IgD-negative memory B cell (primary cell): ENCODE measurements at regions not wholly inside any gene's neighbourhood (a gene's known extent, or its start where the extent isn't known, plus 50 kb on each side); places are given as distances from the start of the nearest gene placed in this dataset.
"Not testable (repeated sequence)": the region's sequence is repeated elsewhere in the genome, so short reads cannot be mapped to it uniquely, and the experiment has no call there.

Experiments used
- H3K27ac Mint-ChIP-seq, 3 donors: one replicate each; pipeline ENCODE4 v1.8.0; 2020 to 2022; ENCODE audit warnings: mild to moderate bottlenecking in 3 of 3, mixed read lengths in 3 of 3, moderate library complexity in 1 of 3
- H3K27me3 Mint-ChIP-seq: one replicate; pipeline ENCODE4 v1.8.0; 2021; ENCODE audit warnings: mixed read lengths
- H3K36me3 Mint-ChIP-seq: one replicate; pipeline ENCODE4 v1.8.0; 2020; ENCODE audit warnings: mild to moderate bottlenecking, mixed read lengths
- H3K4me1 Mint-ChIP-seq, 3 donors: one replicate each; pipeline ENCODE4 v1.8.0; 2020 to 2022; ENCODE audit warnings: mixed read lengths in 3 of 3, mild to moderate bottlenecking in 1 of 3
- H3K4me3 Mint-ChIP-seq, 4 donors: one replicate each; pipeline ENCODE4 v1.8.0; 2020 to 2022; ENCODE audit warnings: mild to moderate bottlenecking in 4 of 4, mixed read lengths in 4 of 4, moderate library complexity in 3 of 4
- H3K9me3 Mint-ChIP-seq, 3 donors: one replicate each; pipeline ENCODE4 v1.8.0; 2020 to 2021; ENCODE audit warnings: mixed read lengths in 3 of 3, mild to moderate bottlenecking in 1 of 3

DNA sequence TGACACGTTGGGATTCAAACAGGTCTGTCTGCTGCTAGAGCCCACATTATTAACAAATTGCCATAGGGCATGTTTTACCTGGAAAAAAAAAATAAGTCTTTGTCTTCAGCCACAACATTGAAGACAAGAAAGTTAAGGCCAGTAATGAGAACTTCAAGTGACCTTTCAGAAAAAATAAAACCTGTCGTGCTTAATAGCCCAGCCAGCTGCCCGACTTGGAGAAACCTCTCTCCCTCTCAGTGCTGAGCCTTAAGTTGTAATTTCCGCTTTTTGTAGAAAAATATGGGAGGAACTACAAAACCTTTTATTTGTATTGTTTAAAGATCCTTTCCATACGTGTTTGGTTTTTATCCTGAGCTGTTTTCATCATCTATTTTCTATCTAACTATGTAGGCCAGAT, 454.3 kb upstream of the SLITRK6 start:
- H3K4me3 Mint-ChIP-seq, H3K36me3 Mint-ChIP-seq, H3K27me3 Mint-ChIP-seq, H3K9me3 Mint-ChIP-seq, H3K4me1 Mint-ChIP-seq, H3K27ac Mint-ChIP-seq: not testable (repeated sequence)

GRCh38 chr13:86255820-86256219, 456.6 kb upstream of the SLITRK6 start:
- not testable (repeated sequence) for H3K9me3 Mint-ChIP-seq, H3K4me1 Mint-ChIP-seq, H3K36me3 Mint-ChIP-seq, H3K4me3 Mint-ChIP-seq, H3K27me3 Mint-ChIP-seq, H3K27ac Mint-ChIP-seq

DNA sequence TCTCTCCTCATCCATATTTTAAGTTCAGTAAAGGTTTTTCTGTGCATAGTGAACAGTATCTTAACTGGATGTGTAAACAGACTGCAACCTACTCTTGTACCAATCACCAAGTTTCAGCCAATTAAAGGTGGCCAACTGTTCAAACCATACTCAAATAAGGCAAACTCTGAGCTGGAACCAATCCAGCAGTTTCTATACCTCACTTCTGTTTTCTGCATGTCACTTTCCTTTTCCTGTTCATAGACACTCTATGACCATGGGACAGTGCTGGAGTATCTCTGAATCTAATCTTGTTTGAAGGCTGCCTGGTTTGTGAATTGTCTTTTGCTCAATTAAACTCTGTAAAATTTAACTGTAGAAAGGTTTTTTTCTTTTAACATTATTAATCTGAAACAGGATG, 470.3 kb upstream of the SLITRK6 start:
- no peaks in the 10 kb centered on the region for H3K4me1 Mint-ChIP-seq
- no peak overlapping the region for H3K27ac Mint-ChIP-seq
- no peaks in the 10 kb centered on the region for H3K36me3 Mint-ChIP-seq
- H3K4me3 Mint-ChIP-seq: no peak overlapping the region
- peaks cover 0 to 8% (median 4%) of the 10 kb centered on the region in 3 donors for H3K9me3 Mint-ChIP-seq
- no peaks in the 10 kb centered on the region for H3K27me3 Mint-ChIP-seq

DNA sequence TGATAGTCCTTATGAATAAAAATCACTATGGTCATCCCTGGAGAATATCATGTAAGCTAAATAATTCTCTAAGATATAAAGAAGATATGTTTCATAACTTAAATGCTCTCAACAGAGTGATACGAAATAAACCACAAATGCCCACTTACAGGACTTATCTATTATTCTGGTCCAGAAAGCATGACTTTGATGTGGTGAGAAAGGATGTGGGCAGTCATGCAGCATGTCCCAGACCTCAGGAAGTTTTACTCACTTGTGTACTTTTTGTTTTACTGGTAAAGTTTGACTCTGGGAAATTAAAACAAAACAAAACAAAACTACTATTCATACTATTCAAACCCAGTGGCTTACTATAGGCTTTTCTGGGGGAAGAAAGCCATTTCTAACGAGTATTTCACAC, 483.2 kb upstream of the SLITRK6 start:
- no peaks in the 10 kb centered on the region for H3K27me3 Mint-ChIP-seq
- no peak overlapping the region for H3K4me3 Mint-ChIP-seq
- H3K9me3 Mint-ChIP-seq: peaks cover 0 to 5% (median 3%) of the 10 kb centered on the region in 3 donors
- no peak overlapping the region for H3K27ac Mint-ChIP-seq
- H3K36me3 Mint-ChIP-seq: no peaks in the 10 kb centered on the region
- H3K4me1 Mint-ChIP-seq: no peaks in the 10 kb centered on the region

- Mint-ChIP-seq H3K4me1 (no peaks in the 10 kb centered on the region), H3K27me3 (no peaks in the 10 kb centered on the region), H3K27ac (no peak overlapping the region), H3K36me3 (no peaks in the 10 kb centered on the region), H3K9me3 (peaks cover 0 to 5% (median 0%) of the 10 kb centered on the region in 3 donors), H3K4me3 (no peak overlapping the region)
These were observed 483.8 kb upstream of the SLITRK6 start for GRCh38 chr13:86283031-86283430.

GRCh38 chr13:86298725-86299124, 499.5 kb upstream of the SLITRK6 start:
- Mint-ChIP-seq H3K4me3 (no peak overlapping the region), H3K9me3 (peaks cover 2 to 8% (median 4%) of the 10 kb centered on the region in 3 donors), H3K4me1 (no peaks in the 10 kb centered on the region), H3K27me3 (no peaks in the 10 kb centered on the region), H3K36me3 (no peaks in the 10 kb centered on the region), H3K27ac (no peak overlapping the region)

DNA sequence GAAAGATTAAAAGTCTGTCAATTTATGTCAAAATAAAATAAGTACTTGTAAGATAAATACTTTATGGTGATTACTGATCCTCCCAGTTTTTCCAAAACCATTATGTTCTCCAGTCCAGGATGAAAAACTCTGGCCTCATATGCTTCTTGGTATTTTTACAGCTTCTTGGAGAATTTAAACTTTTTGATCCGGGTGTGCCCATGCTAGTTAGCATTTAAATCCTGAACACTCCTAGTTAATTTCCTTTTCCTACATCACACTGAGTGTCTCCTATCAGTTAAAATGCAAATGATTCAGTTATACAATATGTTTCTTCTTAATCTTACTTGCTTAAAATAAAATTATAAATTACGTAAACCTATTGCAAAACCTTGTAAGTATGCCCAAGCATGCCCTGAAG, 499.9 kb upstream of the SLITRK6 start:
- H3K4me3 Mint-ChIP-seq: no peak overlapping the region
- H3K4me1 Mint-ChIP-seq: no peaks in the 10 kb centered on the region
- no peaks in the 10 kb centered on the region for H3K27me3 Mint-ChIP-seq
- no peaks in the 10 kb centered on the region for H3K36me3 Mint-ChIP-seq
- peaks cover 2 to 8% (median 4%) of the 10 kb centered on the region in 3 donors for H3K9me3 Mint-ChIP-seq
- H3K27ac Mint-ChIP-seq: no peak overlapping the region

DNA sequence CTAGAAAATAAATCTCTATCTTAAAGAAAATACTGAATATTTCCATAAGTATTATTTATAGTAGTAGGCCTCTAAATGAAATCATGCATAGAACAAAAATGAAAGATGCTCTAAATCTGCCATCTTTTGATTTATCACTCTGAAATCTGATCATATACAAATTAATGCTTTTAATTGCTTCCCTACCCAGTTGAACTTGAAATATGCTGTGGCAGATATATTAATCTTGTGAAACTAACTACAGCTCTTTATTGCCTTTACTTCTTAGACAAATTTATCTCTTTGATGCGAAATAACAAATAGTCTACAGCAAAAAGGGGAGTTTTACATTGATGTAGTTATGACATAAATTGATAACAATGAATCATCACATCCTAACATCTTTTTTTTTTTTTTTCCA, 510.7 kb upstream of the SLITRK6 start:
- no peaks in the 10 kb centered on the region for H3K27me3 Mint-ChIP-seq
- H3K4me3 Mint-ChIP-seq: no peak overlapping the region
- H3K4me1 Mint-ChIP-seq: no peaks in the 10 kb centered on the region
- no peaks in the 10 kb centered on the region for H3K36me3 Mint-ChIP-seq
- no peak overlapping the region for H3K27ac Mint-ChIP-seq
- H3K9me3 Mint-ChIP-seq: peaks cover 0 to 14% (median 0%) of the 10 kb centered on the region in 3 donors

DNA sequence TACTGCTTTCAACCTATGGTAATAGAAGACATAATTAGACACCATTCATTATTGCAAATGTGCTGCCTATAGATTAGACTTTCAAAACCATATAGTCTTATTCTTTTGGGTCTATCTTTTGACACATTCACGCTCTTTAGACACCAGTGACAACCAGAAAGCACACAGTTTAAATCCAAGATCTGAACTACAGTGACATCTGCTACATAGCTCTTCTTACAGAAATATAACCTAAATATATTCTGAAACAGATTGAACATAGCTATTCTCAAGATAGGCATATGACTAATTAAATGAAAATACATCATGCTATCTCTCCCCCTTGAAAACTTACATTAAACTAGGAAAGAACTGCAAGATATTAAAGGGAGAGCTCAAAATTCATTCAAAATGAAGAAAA, 514.2 kb upstream of the SLITRK6 start:
- H3K27me3 Mint-ChIP-seq: no peaks in the 10 kb centered on the region
- no peak overlapping the region for H3K4me3 Mint-ChIP-seq
- H3K9me3 Mint-ChIP-seq: peaks cover 3 to 6% (median 5%) of the 10 kb centered on the region in 3 donors
- H3K36me3 Mint-ChIP-seq: no peaks in the 10 kb centered on the region
- H3K4me1 Mint-ChIP-seq: peaks cover 0 to 1% (median 0%) of the 10 kb centered on the region in 3 donors
- no peak overlapping the region for H3K27ac Mint-ChIP-seq

DNA sequence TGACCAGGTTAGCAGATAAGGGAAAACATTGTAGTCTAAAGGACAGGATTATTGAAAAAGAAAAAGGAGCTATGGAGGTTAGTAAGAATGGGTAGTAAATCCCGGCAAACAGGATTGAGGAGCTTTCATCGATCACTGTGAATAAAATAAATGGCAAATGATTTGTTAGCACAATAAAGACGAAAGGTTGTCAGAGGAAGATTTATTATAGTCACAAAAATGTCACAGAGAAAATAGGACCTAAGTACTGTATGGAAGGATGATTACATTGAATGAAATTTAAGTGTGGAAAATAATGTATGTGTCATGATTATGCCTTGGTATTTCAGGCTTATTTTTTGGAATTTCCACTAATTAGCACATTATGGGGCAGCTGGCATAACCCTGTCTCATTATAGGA, 519.2 kb upstream of the SLITRK6 start:
- peaks cover 0 to 1% (median 0%) of the 10 kb centered on the region in 3 donors for H3K4me1 Mint-ChIP-seq
- H3K27ac Mint-ChIP-seq: no peak overlapping the region
- H3K4me3 Mint-ChIP-seq: no peak overlapping the region
- peaks cover 3 to 9% (median 3%) of the 10 kb centered on the region in 3 donors for H3K9me3 Mint-ChIP-seq
- H3K27me3 Mint-ChIP-seq: no peaks in the 10 kb centered on the region
- no peaks in the 10 kb centered on the region for H3K36me3 Mint-ChIP-seq

GRCh38 chr13:86324191-86324590, 525.0 kb upstream of the SLITRK6 start:
- Mint-ChIP-seq H3K27me3 (no peaks in the 10 kb centered on the region), H3K4me1 (no peaks in the 10 kb centered on the region), H3K9me3 (peaks cover 4 to 10% (median 6%) of the 10 kb centered on the region in 3 donors), H3K4me3 (no peak overlapping the region), H3K36me3 (no peaks in the 10 kb centered on the region), H3K27ac (no peak overlapping the region)

DNA sequence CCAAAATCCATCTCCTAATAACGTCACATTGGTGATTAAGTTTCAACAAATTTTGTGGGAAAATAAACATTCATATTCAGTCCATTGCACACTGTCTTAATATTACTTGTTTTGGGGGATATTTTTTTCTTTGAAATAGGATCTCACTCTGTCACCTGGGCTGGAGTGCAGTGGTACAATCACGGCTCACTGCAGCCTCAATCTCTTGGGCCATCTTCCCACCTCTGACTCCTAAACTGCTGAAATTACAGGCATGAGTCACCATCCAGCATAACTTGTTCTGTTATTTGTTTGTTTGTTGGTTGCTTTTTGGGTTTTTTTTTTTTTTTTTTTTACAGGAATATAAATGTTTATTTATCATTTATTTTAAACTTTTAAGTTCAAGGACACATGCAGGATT, 556.1 kb upstream of the SLITRK6 start:
- Mint-ChIP-seq H3K9me3 (peaks cover 0 to 8% (median 5%) of the 10 kb centered on the region in 3 donors), H3K4me1 (no peaks in the 10 kb centered on the region), H3K4me3 (no peak overlapping the region), H3K27ac (no peak overlapping the region), H3K36me3 (no peaks in the 10 kb centered on the region), H3K27me3 (no peaks in the 10 kb centered on the region)

DNA sequence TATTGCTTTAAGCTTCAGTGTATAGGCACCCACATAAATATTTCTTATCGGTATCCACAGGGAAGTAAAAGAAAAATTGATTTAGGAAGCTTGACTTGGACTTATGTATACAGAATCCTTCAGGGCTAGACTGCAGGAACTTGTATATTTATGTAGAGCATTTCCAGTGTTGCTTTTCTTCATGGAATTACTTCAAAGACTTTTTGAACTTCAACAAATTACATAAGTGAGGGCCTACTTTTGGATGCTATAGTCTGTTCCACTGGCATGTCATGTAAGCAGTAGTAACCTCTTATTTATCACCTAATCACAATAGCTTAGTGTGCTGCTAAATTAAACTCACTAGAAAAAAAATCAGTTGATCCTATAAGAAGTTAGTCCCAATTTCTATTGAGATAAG, 557.9 kb upstream of the SLITRK6 start:
- H3K27ac Mint-ChIP-seq: no peak overlapping the region
- H3K4me3 Mint-ChIP-seq: no peak overlapping the region
- peaks cover 2 to 8% (median 3%) of the 10 kb centered on the region in 3 donors for H3K9me3 Mint-ChIP-seq
- no peaks in the 10 kb centered on the region for H3K36me3 Mint-ChIP-seq
- H3K4me1 Mint-ChIP-seq: no peaks in the 10 kb centered on the region
- no peaks in the 10 kb centered on the region for H3K27me3 Mint-ChIP-seq

GRCh38 chr13:86363749-86364148, 564.5 kb upstream of the SLITRK6 start:
- not testable (repeated sequence) for H3K27me3 Mint-ChIP-seq, H3K9me3 Mint-ChIP-seq, H3K27ac Mint-ChIP-seq, H3K4me1 Mint-ChIP-seq, H3K4me3 Mint-ChIP-seq, H3K36me3 Mint-ChIP-seq

DNA sequence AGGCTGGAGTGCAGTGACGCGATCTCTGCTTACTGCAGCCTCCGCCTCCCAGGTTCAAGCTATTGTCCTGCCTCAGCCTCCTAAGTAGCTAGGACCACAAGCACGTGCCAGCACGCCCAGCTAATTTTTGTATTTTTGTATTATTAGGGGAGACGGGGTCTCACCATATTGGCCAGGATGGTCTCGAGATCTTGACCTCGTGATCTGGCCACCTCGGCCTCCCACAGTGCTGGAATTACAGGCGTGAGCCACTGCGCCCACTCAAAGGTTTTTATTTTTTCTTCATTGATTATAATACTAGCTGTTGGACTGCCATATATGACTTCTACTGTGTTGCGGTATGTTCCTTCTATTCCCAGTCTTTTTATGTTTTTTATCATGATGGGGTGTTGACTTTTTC, 569.7 kb upstream of the SLITRK6 start:
- peaks cover 2% of the 10 kb centered on the region for H3K36me3 Mint-ChIP-seq
- H3K27ac Mint-ChIP-seq: no peak overlapping the region
- no peak overlapping the region for H3K4me3 Mint-ChIP-seq
- peaks cover 4 to 15% (median 4%) of the 10 kb centered on the region in 3 donors for H3K9me3 Mint-ChIP-seq
- H3K4me1 Mint-ChIP-seq: no peaks in the 10 kb centered on the region
- no peaks in the 10 kb centered on the region for H3K27me3 Mint-ChIP-seq

DNA sequence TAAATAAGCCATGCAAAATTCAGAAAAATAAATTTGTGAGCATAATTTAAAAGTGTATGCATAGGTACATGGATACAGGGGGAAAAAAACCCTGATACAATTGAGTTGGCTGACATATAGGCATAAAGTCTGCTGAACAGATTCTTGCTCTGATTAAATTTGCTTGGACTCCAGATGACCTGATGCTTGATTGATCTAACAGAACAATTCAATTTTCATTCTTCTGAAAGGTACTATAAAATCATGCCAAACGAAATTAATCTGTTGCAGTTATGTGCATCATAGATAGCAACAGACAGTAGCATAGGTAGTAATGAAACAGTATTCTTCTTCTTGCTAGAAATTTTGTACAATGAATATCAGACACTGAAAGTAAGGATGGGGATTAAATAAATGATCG, 578.2 kb upstream of the SLITRK6 start:
- Mint-ChIP-seq H3K27ac (no peak overlapping the region), H3K4me1 (no peaks in the 10 kb centered on the region), H3K27me3 (no peaks in the 10 kb centered on the region), H3K36me3 (no peaks in the 10 kb centered on the region), H3K4me3 (no peak overlapping the region), H3K9me3 (peaks cover 1 to 4% (median 4%) of the 10 kb centered on the region in 3 donors)

GRCh38 chr13:86378628-86379027, 579.4 kb upstream of the SLITRK6 start:
- H3K9me3 Mint-ChIP-seq: peaks cover 0 to 2% (median 1%) of the 10 kb centered on the region in 3 donors
- no peaks in the 10 kb centered on the region for H3K4me1 Mint-ChIP-seq
- no peak overlapping the region for H3K27ac Mint-ChIP-seq
- no peak overlapping the region for H3K4me3 Mint-ChIP-seq
- H3K27me3 Mint-ChIP-seq: no peaks in the 10 kb centered on the region
- H3K36me3 Mint-ChIP-seq: no peaks in the 10 kb centered on the region
